Thyroid gland (tissue), 4 donors: ENCODE measurements at regions not wholly inside any gene's neighbourhood (a gene's known extent, or its start where the extent isn't known, plus 50 kb on each side); places are given as distances from the start of the nearest gene placed in this dataset.

Source experiments
- POLR2A ChIP-seq, 2 donors: fragments of 450-650 bp; IDR thresholded peaks; one replicate each; pipeline ENCODE4 v1.6.1; 2017; ENCODE audit warnings: antibody characterized with exemption in 2 of 2, mild to moderate bottlenecking in 2 of 2, moderate library complexity in 1 of 2
- TF ChIP-seq, protein P1 (sequence below), 6 experiments: fragments of 200-600 bp in 3 of 6; fragments of 450-650 bp in 3 of 6; sonication (generic) in 3 of 6; IDR thresholded peaks; one replicate each; pipeline ENCODE4 v1.5.1; 2016 to 2019; ENCODE audit warnings: antibody characterized with exemption in 6 of 6, mild to moderate bottlenecking in 2 of 6, inconsistent platforms in 1 of 6, moderate library complexity in 1 of 6

DNA sequence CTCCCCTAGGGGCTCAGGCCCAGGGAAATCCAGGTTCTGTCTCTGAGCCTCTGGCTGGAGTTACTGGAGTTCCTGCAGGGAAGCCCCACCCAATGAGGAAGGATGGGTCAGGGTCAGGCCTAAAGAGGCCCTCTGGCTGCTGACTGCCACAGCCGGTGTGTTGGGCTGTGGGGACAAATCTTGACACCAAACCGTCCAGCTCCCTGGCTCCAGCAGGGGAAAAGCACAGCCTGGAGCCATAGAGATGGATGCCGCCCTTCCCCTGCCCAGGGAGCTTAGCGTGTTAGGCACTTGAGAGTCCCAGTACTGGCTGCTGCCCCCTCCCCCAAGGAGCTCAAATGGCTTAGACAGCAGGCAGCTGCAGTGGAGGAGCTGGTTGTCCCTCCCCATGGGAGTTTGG, 321.3 kb upstream of the LCORL start:
- TF ChIP-seq, protein P1, sequence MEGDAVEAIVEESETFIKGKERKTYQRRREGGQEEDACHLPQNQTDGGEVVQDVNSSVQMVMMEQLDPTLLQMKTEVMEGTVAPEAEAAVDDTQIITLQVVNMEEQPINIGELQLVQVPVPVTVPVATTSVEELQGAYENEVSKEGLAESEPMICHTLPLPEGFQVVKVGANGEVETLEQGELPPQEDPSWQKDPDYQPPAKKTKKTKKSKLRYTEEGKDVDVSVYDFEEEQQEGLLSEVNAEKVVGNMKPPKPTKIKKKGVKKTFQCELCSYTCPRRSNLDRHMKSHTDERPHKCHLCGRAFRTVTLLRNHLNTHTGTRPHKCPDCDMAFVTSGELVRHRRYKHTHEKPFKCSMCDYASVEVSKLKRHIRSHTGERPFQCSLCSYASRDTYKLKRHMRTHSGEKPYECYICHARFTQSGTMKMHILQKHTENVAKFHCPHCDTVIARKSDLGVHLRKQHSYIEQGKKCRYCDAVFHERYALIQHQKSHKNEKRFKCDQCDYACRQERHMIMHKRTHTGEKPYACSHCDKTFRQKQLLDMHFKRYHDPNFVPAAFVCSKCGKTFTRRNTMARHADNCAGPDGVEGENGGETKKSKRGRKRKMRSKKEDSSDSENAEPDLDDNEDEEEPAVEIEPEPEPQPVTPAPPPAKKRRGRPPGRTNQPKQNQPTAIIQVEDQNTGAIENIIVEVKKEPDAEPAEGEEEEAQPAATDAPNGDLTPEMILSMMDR (IDR thresholded peaks at IDR 0.05) = no peak
- no peak for TF ChIP-seq POLR2A (IDR thresholded peaks at IDR 0.05)
